Calu3 (cell line): ENCODE measurements at regions not wholly inside any gene's neighbourhood (a gene's known extent, or its start where the extent isn't known, plus 50 kb on each side); places are given as distances from the start of the nearest gene placed in this dataset.

ENCODE experiments used
- BruUV-seq: library from RNA; stranded (reverse); fragments of 400-500 nt; replicated peaks from 2 replicates; lab custom pipeline; 2021; lab: Mats Ljungman, UMichigan
- CTCF ChIA-PET: fragments of 300-600 bp; sonication (Branson Sonifier 250); formaldehyde crosslinking; loops from one replicate; lab custom pipeline; 2022; ENCODE audit warnings: antibody characterized with exemption; lab: Charles Lee
- DNase-seq: peaks from one replicate; pipeline ENCODE4 v3.0.0; 2022
- H3K27ac Mint-ChIP-seq: one replicate; pipeline ENCODE4 v1.8.0; 2022; ENCODE audit warnings: mixed read lengths; ENCODE audit not compliant: unreplicated experiment
- H3K27me3 Mint-ChIP-seq: one replicate; pipeline ENCODE4 v1.8.0; 2022; ENCODE audit warnings: mixed read lengths; ENCODE audit not compliant: unreplicated experiment
- H3K36me3 Mint-ChIP-seq: one replicate; pipeline ENCODE4 v1.8.0; 2022; ENCODE audit warnings: mild to moderate bottlenecking, moderate library complexity, mixed read lengths; ENCODE audit not compliant: insufficient read depth, unreplicated experiment
- H3K4me1 Mint-ChIP-seq: one replicate; pipeline ENCODE4 v1.8.0; 2022; ENCODE audit warnings: mild to moderate bottlenecking, low read depth, mixed read lengths; ENCODE audit not compliant: unreplicated experiment
- H3K4me3 Mint-ChIP-seq: one replicate; pipeline ENCODE4 v1.8.0; 2022; ENCODE audit warnings: mild to moderate bottlenecking, low read depth, moderate library complexity, mixed read lengths; ENCODE audit not compliant: unreplicated experiment
- H3K9me3 Mint-ChIP-seq: one replicate; pipeline ENCODE4 v1.8.0; 2022; ENCODE audit warnings: low read depth, mixed read lengths; ENCODE audit not compliant: unreplicated experiment
- intact Hi-C: fragments of 100-400 bp; cut with micrococcal nuclease; formaldehyde crosslinking; loops from one replicate; pipeline ENCODE4 v1.10.0; 2022; ENCODE audit not compliant: unreplicated experiment
- TF ChIP-seq, protein P1 (sequence below): fragments of 200-600 bp; IDR thresholded peaks from one replicate; pipeline ENCODE4 v1.8.0; 2022; ENCODE audit warnings: antibody characterized with exemption; ENCODE audit not compliant: unreplicated experiment

DNA sequence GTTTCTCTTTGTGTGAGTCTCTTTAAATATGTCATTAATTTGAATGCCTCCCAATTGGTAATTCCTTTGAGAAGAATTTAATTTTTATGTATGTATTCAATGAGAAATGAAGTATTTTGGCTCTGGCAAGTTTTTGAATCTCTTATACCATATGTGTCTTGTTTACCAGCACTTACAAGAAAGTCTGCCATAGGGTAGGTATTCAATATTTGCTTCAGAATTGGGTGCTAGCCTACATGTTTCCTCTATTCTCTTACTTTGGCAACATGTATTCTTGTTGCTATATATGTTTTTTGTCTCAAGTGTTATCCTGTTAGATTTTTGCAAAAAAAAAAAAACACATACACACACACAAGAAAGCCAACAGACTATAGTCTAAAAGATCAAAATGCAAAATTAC, 350.5 kb upstream of the PRMT6 start:
- TF ChIP-seq, protein P1, sequence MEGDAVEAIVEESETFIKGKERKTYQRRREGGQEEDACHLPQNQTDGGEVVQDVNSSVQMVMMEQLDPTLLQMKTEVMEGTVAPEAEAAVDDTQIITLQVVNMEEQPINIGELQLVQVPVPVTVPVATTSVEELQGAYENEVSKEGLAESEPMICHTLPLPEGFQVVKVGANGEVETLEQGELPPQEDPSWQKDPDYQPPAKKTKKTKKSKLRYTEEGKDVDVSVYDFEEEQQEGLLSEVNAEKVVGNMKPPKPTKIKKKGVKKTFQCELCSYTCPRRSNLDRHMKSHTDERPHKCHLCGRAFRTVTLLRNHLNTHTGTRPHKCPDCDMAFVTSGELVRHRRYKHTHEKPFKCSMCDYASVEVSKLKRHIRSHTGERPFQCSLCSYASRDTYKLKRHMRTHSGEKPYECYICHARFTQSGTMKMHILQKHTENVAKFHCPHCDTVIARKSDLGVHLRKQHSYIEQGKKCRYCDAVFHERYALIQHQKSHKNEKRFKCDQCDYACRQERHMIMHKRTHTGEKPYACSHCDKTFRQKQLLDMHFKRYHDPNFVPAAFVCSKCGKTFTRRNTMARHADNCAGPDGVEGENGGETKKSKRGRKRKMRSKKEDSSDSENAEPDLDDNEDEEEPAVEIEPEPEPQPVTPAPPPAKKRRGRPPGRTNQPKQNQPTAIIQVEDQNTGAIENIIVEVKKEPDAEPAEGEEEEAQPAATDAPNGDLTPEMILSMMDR = no peak
- Mint-ChIP-seq H3K27me3 (no peaks in the 10 kb centered on the region), H3K36me3 (no peaks in the 10 kb centered on the region), H3K27ac (no peak overlapping the region), H3K9me3 (peaks cover 14% of the 10 kb centered on the region), H3K4me1 (no peaks in the 10 kb centered on the region), H3K4me3 (no peak overlapping the region)
- no TSS peak for BruUV-seq
- CTCF ChIA-PET = no interaction called here
- DNase-seq = no peak
- intact Hi-C loops = no loop called here

GRCh38 chr1:106717591-106717990, 338.9 kb upstream of the PRMT6 start:
- CTCF ChIA-PET = no interaction called here
- no peaks in the 10 kb centered on the region for H3K9me3 Mint-ChIP-seq
- intact Hi-C loops = no loop called here
- no peaks in the 10 kb centered on the region for H3K4me1 Mint-ChIP-seq
- no peak for DNase-seq
- H3K27ac Mint-ChIP-seq = no peak overlapping the region
- TF ChIP-seq, protein P1 = no peak
- H3K36me3 Mint-ChIP-seq = no peaks in the 10 kb centered on the region
- BruUV-seq = no TSS peak
- no peaks in the 10 kb centered on the region for H3K27me3 Mint-ChIP-seq
- H3K4me3 Mint-ChIP-seq = no peak overlapping the region

DNA sequence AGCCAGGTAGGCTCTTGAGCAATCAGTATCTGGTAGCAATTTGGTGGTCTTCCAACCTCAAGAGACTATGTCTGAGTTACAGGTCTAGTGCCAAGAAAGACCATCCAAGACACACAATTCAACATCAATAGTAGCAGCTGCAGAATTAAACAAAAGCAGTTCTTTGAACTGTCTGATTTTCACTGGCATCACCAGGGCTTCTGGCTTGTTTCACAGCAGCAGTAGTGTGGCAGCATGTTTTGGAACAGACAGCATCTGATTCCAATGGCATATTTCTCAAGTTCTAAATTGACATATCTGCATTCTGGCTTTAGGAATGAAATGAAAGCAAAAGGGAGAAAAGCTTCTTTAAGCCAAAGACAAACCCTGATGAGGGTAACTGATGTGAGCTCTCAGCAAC, 334.7 kb upstream of the PRMT6 start:
- Mint-ChIP-seq H3K27me3 (no peaks in the 10 kb centered on the region), H3K4me1 (no peaks in the 10 kb centered on the region), H3K36me3 (no peaks in the 10 kb centered on the region), H3K27ac (no peak overlapping the region), H3K4me3 (no peak overlapping the region), H3K9me3 (peaks cover 2% of the 10 kb centered on the region)
- CTCF ChIA-PET = no interaction called here
- no TSS peak for BruUV-seq
- TF ChIP-seq, protein P1 = no peak
- intact Hi-C loops = no loop called here
- no peak for DNase-seq

GRCh38 chr1:106722466-106722865, 334.0 kb upstream of the PRMT6 start:
- no TSS peak for BruUV-seq
- intact Hi-C loops = no loop called here
- CTCF ChIA-PET = no interaction called here
- Mint-ChIP-seq H3K27ac (no peak overlapping the region), H3K36me3 (no peaks in the 10 kb centered on the region), H3K9me3 (peaks cover 2% of the 10 kb centered on the region), H3K4me1 (no peaks in the 10 kb centered on the region), H3K27me3 (no peaks in the 10 kb centered on the region), H3K4me3 (no peak overlapping the region)
- TF ChIP-seq, protein P1 = no peak
- no peak for DNase-seq
